Limb (tissue), 2 donors: ENCODE measurements at regions not wholly inside any gene's neighbourhood (a gene's known extent, or its start where the extent isn't known, plus 50 kb on each side); places are given as distances from the start of the nearest gene placed in this dataset.
"Not testable (repeated sequence)": the region's sequence is repeated elsewhere in the genome, so short reads cannot be mapped to it uniquely, and the experiment has no call there.

Source experiments
- DNase-seq, 2 donors: peaks; one replicate each; pipeline ENCODE4 v3.0.0-alpha.2; 2016; ENCODE audit errors: extremely low spot score in 2 of 2

DNA sequence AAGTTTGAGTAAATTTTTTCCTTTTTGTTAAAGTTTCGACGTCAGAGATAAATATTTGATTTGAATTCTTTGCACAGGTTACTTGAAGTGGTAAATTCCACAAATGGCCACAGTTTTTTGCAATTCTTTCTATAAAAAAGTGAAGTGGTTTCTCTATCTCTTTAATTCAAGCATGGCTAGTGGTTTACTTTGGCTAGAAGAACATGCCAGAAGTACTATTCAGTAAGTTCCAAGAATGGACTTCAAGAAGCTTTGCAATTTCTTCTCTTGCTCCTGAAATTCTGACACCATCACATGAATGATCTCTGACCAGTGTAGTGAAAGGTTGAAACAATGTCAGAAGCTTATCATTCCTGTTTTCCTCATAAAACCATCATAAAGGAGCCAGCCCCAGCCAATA, 55.7 kb upstream of the RNPC3 start:
- DNase-seq = no peak

DNA sequence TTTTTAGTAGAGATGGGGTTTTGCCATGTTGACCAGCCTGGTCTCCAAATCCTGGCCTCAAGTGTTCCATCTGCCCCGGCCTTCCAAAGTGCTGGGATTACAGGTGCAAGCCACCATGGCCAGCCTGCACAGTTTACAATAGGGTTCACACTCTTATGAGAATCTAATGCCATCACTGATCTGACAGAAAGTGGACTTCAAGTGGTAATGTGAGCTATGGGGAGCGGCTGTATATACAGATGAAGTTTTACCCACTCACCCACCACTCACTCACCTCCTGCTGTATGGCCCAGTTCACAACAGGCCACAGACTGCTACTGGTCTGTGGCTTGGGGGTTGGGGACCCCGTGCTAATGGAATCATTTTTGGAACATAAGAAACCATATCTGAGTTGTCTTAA, 58.4 kb upstream of the RNPC3 start:
- DNase-seq = no peak

DNA sequence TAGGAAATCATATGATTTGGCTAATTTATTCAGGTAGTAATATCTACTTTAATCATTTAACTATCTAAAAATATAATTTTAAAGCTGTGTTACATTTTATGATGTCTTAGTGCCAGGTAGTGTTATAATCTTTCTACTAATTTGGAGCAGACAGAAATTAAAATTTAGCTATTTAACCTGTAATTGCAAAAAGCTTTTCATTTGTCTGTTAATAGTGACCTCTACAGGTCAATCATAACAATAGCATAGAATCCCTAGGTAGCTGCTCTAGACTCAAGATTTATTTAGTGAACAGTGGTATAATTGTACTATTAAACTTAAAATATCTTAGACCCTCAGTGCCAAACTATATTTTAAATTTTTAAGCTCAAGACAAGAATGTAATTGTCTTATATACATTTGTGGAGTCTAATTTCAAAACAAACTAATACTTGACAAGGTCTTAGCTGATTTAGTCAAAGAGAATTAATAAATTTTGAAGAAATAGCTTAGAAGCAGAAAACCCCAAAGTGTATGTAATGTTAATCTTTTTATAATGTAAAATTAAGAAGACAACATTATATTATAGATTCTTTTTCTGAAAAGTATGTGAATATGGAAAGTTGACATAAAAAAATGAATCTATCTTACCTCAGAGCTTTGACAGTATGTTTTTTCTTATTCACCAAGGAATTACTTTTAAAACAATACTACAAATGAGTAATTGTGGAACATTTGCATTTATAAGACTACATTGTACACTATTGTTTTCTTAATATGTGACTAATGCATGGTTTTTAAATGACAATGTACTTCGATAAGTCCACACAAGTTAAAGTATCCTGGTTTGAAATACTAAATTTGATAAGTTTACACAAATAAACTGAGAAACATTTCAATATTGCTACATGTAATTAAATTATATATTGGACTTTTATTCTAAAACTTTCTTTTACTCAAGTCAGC, 64.1 kb upstream of the RNPC3 start:
- peak in 1 of 2 donors; percentile 60 for DNase-seq

DNA sequence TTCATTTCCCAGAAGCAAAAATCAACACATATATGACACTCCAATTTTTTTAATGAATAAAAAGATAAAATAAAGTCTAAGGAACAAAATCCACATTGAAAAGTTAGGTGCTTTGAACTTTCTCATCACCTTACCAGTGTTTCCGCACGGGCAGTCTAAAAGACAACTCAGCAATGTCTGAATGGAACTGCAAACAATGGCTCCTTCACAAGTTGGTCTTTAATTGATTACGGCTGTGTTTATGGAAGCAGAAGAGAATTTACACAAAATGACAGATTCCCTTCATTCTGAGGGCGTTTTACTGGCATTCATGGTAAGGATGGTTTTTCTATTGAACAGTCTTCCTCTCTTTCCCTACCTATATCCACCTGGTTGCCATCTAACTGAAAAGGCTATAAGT, 65.0 kb upstream of the RNPC3 start:
- no peak for DNase-seq

DNA sequence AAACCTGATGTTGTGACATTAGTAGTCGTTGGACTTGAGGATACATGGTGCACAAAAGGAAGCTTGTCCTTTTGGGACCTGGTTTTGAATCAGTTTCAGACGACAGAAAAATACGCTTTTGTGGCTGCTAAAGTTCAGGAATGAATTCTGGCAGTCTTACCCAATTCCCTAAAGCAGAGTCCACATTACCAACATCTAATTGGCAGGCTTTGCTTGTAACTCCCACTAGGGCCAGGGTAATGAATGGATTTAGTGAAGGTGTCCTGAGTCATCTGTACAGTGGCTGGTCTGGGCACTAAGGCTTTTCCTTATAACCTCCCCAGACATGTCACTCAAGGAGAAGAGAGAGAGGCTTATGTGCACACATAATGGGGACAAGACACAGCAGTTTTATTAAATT, 66.2 kb upstream of the RNPC3 start:
- DNase-seq = no peak

DNA sequence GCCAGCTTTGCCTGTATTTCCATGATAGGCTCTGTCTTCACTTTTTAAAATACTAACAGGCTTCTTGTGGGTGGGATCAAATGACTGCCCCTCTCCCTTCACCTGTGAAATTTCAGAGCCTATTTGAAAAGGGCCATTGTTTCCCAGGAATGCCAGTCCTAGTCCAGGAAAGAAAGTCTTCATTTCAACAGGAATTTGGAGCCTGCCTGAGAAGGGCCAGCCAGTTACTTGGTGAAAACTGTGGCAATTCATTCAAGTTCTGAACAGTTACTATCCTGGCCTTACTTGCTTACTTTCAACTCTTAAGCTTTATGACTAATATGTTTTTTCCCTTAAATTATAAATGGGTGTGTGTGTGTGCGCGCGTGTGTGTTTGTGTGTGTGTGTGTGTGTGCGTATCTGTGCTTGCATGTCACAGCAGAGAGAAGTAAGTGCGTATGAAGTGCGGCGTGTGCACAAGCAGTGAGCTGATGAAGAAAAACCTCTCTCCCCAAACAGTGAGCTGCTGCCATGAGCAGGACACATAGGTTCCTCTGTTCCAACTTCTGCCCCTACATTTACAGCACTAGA, 67.5 kb upstream of the RNPC3 start:
- DNase-seq = peak; percentile 41 to 45

DNA sequence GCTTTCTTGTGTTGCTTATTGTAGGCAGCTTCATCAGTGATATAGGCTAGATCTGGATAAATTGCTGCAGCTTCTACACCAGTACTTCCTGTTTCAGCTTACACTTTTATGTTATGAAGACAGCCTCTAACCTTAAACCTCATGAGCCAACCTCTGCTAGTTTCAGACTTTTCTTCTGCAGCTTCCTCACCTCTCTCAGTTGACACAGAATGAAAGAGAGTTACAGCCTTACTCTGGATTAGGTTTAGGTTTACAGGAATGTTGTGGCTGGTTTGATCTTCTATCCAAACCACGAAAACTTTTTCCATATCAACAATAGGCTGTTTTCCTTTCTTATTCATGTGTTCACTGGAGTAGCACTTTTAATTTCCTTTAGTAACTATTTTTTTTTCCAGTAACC, 76.9 kb upstream of the RNPC3 start:
- DNase-seq = no peak

DNA sequence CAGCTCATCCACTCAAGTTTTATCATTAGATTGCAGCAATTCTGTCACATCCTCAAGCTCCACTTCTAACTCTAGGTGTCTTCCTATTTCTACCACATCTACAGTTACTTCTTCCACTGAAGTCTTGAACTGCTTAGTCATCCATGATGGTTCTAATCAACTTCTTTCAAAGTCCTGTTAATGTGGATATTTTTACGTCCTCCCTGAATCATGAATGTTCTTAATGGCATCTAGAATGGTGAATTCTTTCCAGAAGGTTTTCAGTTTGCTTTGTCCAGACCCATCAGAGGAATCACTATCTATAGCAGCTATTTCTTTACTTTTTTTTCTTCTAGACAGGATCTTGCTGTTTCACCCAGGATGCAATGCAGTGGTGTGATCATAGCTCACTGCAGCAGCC, 78.0 kb upstream of the RNPC3 start:
- no peak for DNase-seq

DNA sequence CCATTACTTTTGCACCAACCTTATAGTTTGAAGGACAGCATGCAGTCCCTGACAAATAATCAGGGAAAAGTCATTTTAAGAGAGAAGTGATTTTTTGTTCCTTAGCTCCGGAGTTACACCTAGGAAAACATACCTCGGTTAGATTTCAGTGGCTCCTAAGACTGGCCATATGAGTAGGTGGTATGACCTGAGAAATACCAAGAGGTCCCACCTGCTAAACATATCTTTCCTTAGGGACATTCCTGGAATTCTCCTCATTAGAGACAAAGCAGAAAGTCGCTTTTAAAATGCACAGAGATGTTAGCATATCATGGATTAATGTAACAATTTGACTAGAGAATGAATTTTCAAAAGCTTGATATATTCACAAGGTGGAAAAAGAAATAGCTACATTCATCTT, 84.2 kb upstream of the RNPC3 start:
- no peak for DNase-seq

DNA sequence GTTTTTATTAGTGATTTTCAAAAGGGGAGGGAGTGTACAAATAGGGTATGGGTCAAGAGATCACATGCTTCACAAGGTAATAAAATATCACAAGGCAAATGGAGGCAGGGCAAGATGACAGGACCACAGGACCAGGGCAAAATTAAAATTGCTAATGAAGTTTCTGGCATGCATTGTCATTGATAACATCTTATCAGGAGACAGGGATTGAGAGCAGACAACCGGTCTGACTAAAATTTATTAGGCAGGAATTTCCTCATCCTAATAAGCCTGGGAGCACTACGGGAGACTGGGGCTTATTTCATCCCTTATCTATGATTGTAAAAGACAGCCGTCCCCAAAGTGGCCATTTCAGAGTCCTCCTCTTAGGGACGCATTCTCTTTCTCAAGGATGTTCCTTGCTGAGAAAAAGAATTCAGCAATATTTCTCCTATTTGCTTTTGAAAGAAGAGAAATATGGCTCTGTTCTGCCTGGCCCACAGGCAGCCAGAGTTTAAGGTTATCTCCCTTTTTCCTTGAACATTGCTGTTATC, 88.9 kb upstream of the RNPC3 start:
- not testable (repeated sequence) for DNase-seq

DNA sequence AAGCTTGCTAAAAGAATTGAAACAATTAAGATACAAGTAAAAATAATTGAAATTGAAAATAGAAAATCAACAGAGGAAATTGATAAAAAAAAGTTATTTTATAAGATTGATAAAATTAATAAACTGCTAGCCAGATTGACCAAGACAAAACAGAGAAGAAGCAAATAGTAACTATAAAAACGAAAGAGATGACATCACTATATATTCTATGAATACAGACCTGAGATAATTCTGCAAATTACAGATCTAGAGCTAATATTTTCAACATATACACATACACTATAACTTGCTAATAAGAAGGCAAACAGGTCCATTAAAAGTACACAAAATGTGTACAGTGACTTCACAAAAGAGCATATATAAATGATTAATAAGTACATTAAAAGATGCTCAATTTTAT, 90.1 kb upstream of the RNPC3 start:
- no peak for DNase-seq

DNA sequence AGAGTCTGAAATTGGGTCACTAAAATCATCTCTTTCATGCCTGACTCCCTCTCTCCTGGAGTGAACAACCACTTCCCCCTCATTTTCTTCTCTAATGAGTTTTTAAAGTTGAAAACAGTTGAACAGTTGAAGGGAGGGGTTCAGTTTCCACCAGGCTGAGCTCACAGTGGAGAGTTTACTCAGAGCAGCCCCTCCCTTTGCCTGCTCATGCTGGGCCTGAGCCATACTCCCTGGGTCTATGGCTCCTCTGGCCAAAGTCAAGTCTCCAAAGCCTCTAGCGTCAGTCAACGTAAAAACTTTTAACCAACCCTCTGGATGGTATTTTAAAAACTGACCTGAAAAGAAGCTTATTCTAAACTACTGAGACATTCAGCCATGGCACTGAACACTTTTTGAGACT, 100.8 kb upstream of the RNPC3 start:
- peak in 1 of 2 donors; percentile 27 for DNase-seq

DNA sequence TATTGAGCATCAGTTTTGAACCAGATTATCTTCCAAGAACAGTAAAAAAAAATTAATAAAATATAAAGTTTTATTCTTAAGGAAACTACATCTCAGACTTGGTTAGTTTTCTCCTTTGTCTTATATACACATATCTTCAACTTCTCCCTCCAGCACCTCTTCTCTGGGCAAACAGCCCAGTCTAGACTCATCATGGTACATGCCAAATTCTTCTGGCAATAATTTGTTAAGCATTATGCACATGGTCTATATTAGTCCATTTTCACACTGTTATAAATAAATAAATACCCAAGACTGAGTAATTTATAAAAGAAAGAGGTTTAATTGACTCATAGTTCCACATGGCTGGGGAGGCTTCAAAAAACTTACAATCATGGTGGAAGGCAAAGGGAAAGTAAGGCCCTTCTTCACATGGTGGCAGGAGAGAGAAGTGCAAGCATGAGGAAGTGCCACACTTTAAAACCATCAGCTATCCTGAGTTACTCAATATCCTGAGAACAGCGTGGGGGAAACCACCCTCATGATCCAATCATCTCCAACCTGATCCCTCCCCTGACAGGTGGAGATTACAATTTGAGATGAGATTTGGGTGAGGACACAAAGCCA, 108.7 kb upstream of the RNPC3 start:
- no peak for DNase-seq

DNA sequence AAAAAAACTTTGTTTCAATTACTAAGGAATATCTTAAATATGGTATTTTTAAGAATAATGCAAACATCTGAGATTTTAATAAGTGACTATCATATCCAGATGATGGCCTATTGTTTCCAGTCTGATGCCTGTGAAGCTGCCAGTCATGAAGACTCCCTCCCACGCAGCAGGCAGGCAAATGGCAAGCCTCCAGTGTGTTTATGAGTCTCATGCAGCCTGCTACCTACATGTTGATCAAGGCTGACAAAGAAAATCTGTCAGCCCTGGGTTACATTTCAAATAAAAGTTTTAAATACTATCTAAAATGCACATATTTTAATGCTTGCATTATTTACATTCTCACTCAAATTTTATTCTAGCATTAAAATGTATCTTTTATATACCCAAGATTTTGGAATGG, 137.6 kb upstream of the RNPC3 start:
- no peak for DNase-seq

DNA sequence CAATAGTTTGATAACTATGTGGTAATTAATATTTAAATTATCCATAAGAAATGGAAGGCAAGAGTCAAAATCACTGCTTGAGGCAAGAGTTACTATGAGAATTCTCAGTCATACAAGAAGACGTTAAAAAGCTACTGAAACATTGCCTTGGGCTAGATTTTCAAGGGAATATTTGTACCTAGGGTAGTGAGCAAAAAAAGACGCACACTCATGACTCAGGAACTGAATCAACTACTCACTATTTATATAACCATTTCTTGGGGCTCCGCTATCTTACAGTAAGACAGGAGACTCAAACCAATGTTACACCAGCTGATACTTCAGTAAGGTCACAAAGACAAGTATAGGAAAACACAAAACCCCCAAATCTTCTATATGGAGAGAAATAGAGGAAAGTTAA, 151.5 kb upstream of the RNPC3 start:
- DNase-seq = no peak

DNA sequence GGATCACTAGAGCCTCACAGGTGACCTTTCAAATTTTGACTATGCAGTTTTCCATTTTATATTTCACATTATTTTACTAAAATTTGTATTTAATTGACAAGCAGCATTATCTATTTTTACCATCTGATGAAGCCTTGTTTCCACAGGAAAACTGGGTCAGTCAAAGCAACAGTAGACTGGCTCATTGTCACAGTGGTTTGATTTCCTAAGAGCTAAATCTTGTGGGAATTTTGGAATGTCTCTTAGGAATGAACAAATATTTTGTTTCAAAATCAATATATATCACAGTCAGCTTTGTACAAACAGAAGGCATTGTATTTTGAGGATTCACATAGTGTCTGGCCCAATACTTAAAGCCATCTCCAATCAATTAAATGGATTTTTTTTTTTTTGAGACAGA, 152.6 kb upstream of the RNPC3 start:
- no peak for DNase-seq

DNA sequence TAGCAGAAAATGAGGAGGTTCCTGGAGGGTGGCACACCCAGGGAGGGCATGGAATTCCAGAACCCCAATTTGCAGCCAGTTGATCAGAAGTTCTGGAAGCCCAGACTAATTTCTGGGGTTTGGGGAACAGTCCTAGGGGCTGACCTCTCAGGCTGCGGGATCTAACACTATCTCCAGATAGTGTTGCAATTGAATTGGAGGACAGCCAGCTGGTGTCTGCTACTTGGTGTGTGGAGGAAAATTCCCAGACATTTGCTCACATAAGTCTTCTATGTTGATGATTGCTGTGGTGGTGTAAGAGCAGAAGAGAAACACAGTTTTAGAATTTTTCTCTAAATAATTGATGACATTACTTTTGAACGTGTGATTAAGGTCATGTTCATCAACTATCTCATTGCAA, 154.3 kb upstream of the RNPC3 start:
- no peak for DNase-seq

DNA sequence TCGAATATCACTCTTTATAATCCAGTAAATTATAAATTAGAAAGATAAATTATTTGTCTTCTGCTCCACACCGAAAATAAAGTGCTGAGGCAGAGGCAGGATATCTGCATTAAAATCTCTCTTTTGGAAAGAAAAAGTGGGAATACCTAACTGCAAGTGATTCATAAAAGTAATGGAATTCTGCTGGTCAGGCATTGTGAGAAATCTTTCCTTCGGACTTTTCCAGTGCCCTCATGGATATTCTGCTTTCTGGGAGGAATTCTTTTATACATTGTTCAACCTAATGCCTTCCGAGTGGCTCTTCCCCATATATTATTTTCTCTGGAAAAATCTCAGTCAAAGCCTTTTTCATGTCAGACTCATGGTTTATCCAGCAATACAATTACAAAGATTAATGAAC, 158.3 kb upstream of the RNPC3 start:
- DNase-seq = no peak

DNA sequence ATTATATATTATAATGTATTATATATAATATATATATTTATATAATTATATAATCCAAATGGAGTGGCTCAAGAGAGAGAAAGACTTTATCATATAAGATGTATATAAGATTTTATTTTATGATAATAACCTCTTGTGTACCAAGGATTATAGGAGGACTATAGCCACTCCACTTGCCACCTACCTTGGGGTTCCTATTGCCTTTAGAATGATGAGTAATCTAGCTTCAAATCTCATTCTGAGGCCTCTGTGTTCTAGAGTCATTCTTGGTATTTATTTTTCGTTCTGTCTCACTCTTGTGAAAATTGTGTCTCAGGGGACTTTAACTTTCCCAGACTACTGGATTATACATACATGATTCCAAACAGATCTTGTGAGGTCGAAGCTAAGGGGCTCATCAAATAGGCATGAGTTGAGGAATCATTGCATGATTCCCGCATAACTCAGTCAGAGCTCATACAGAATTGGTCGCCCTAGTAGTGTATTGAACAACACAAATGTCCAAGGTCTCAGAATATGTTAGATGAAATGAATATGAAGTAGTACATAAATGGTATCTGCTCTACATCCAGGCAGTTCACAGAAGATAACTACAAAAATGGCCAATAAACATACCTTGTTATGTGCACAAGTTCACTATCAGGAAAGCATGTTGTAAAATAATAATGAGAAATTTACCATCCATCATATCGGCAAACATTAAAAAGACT, 159.5 kb upstream of the RNPC3 start:
- DNase-seq = no peak

DNA sequence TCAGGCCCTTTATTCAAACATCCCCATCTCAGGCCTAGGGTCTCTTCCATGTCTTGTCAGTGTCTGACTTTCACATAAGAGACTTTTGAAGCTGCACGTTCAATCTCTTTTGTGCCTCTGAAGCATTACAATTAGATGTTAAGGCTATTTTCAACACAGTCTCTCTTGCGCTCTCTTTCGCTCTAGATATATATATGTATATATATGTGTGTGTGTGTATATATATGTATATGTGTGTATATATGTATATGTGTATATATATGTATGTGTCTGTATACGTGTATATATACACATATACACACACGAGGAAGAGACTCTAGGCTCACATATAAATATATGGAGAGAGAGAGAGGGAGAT, 162.5 kb upstream of the RNPC3 start:
- no peak for DNase-seq

DNA sequence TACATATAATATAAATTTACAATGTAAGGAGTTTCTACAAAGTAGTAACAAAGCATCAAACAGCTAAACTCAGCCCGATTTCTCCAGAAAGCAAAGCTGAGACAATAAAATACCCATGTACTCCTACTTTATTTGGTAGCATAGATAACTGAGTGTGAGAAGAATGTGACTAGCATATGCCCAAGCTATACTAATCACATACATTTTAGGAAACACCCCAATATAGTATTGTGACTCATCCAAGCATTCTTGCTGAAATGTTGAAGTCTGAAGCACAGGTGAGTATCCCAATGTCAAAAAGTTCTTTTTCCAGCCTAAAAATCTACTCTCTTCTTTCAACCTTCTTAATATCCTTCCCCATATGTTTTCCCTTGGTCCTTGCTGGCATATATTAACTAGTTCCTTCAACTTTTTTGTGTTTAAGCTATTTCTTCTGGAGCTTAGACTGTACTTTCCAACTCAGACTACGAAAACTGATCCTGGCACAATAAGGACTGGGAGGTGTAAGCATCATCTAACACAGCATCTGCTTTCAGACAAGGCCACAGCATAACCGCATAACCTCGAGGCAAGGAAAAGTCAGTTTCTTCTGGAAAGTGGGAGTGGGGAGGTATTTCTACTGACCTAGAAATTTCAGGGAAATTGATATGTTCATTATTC, 163.0 kb upstream of the RNPC3 start:
- DNase-seq = no peak
